HPDE6-E6E7 (cell line): ENCODE measurements at regions not wholly inside any gene's neighbourhood (a gene's known extent, or its start where the extent isn't known, plus 50 kb on each side); places are given as distances from the start of the nearest gene placed in this dataset.
"Not testable (repeated sequence)": the region's sequence is repeated elsewhere in the genome, so short reads cannot be mapped to it uniquely, and the experiment has no call there.

Source experiments
- DNase-seq: peaks from one replicate; pipeline ENCODE4 v3.0.0; 2011; ENCODE audit warnings: missing footprints; ENCODE audit errors: extremely low spot score

- DNase-seq, result no peak
Observed at GRCh38 chr6:169406804-169407203, 153.2 kb upstream of the THBS2 start.

- no peak for DNase-seq
Observed at GRCh38 chr6:169406034-169406433, 152.4 kb upstream of the THBS2 start.

DNA sequence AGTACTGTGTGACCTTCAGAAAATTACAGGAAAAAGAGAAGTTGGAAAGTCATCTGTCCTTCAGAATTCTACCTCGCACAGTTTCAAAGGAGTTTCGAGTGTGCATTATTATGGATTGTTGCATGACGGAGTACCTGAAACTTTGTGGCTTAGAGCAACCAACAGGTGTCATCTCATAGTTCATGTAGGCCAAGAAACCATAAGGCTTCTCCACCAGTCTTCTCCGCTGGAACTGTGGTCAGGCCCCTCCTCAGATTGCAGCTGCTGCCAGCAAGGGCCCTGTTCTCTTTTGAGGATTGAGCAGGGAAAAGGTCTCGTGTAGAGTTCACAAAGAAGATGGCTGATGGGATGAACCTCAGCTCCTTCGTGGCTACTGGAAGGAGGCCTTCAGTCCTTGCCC, 151.2 kb upstream of the THBS2 start:
- no peak for DNase-seq

DNA sequence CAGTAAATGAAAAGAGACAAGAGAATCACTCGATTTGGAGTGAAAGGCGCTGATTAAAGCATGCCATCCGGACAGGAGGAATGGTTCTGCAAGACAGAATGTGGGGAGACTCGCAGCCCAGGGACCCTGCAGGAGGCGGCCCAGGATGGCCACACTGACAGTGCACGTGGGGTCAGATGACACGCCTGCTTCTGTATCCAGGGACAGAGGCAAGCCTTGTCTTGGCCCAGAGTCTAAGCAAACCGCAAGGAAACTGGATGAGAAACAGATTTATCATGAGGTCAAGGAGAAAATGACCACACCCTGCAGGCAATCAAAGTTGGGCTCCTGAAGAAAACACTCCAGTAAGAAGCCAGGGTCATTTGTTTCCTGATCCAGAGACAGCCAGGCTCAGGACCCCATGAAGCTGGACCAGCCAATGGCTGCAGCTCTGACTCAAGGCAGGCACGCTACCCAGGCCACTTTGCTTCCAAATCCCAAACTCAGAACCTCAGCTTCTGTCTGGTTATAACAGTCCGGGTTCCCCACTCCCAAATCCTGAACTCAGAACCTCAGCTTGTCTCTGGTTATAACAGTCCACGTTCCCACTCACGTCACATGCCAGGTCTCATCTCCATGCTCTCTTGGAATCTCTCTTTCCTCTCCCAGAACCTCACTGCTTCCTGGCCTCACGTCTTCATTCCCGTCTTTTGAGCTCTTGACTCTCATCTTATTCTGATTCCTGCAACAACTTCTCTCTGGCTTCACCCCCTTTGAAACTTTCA, 144.9 kb upstream of the THBS2 start:
- no peak for DNase-seq

DNA sequence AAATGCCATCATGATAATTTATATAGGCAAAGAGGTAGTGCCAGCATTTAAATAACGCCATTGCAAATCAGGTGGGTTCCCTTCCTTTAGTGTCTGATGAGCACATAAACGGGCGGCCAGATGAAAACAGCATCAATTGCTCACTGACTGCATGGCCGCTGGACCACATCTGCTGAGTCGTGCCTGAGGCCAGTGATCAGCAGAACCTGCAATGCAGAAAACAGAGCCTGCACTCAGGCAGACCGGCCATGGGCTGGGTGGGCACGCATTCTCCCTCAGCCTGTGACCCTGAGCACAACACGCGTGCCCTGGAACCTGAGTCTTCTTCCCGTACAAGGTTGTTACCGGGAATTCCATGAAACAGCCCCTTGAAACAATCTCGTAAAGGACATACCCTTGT, 144.0 kb upstream of the THBS2 start:
- DNase-seq, result no peak

DNA sequence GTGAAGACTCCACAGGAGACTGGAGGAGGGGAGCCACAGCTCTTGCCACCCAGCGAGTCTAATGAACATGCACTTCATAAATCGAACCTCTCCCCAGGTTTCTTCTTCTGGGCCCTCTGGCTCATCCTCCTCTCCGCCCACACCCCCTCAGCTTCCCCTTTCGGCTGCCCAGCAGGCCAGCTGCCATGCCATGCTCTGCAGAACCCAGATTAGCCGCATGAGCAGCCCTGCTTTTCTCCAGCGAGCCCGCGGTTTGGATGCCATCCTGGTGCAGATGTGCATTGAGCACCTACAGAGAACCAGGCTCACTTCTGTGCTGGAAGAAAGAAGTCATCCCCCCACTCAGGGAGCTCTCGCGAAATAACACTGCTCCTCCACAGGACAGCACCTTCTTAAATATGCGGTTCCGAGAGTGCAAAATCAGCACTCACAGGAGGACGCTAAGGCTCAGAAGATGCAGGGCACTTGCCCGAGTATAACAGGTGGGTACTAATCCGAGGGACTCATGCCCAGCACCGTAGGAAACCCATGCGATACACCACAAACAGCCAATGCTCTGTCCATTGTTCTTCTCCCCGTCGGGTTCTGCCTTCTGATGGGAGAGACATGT, 143.0 kb upstream of the THBS2 start:
- no peak for DNase-seq

DNA sequence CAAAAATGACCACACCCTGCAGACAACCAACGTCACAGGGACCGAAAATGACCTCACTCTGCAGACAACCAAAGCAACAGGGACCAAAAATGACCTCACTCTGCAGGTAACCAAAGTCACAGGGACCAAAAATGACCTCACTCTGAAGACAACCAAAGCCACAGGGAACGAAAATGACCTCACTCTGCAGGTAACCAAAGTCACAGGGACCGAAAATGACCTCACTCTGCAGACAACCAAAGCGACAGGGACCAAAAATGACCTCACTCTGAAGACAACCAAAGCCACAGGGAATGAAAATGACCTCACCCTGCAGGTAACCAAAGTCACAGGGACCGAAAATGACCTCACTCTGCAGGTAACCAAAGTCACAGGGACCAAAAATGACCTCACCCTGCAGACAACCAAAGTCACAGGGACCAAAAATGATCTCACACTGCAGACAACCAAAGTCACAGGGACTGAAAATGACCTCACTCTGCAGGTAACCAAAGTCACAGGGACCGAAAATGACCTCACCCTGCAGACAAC, 142.4 kb upstream of the THBS2 start:
- DNase-seq, result not testable (repeated sequence)

GRCh38 chr6:169395080-169395805, 141.6 kb upstream of the THBS2 start:
- no peak for DNase-seq

DNA sequence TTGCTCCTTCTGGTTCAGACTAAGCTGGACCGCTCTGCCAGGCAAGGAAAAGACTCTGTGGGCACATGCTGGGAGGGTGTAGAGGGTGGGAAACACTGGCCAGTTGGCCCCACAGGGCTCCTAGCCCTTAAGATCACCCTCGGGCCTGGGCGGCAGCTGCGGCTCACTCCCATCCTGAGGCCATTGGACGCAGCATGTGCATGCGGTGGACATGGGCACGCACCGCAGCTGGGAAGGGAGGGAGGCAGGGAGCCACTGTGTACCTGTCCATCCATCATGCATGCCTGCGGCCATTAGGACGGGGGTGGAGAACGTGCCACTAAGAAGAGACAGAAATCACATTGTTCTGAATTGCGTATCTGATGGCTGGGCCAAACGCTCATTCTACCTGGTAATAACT, 140.1 kb upstream of the THBS2 start:
- no peak for DNase-seq

DNA sequence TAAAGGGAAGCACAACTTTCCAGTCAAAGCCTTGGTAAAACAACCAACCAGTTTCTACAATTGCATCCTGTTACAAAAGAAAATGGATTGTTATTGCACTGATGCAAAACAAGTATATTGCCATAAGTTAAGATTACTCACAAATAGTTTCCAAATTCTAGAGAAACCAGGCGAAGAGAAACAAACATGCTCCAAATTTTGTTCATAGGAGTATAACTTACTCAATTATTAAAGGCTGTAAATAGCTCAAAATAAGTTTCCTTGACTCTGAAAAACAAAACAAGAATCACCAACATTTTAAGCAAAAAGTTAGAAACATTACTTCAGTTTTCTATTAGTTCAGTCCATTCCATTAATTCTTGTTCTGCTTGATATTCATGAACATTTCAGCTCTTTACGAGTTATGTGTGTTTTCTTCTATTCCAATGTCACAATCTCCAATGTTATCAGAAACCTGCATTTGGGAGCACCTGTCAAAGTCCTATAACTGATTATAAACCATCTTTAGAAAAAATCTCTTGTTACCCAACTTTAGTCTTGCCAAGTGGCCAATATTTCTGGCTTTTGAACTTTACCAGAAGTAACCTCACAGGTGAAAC, 137.9 kb upstream of the THBS2 start:
- no peak for DNase-seq

GRCh38 chr6:169388395-169389166, 134.9 kb upstream of the THBS2 start:
- DNase-seq, result no peak

- DNase-seq, result no peak
Observed at GRCh38 chr6:169387809-169388383, 134.2 kb upstream of the THBS2 start.

GRCh38 chr6:169386411-169387057, 132.9 kb upstream of the THBS2 start:
- no peak for DNase-seq

DNA sequence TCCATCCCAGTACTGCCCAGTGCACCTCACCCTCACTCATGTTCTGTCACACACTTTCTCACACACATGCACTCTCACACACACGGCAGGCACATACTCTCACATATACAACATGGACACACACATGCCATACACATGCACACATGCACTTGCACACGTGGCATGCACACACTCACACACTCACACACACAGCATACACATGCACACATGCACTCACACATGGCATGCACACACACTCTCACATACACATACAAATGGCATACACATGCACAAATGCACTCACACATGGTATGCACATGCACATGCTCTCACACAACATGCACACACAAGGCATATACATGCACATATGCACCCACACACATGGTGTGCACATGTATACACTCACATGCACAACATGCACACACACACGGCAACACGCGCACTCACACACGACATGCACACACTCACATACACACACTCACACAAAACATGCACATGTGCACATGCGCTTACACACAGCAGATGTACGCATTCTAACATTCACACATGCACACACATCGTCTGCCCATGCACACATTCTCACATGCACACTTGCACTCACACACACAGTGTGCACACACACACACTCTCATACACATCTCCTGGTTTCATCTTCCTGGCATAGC, 131.7 kb upstream of the THBS2 start:
- DNase-seq, result no peak

DNA sequence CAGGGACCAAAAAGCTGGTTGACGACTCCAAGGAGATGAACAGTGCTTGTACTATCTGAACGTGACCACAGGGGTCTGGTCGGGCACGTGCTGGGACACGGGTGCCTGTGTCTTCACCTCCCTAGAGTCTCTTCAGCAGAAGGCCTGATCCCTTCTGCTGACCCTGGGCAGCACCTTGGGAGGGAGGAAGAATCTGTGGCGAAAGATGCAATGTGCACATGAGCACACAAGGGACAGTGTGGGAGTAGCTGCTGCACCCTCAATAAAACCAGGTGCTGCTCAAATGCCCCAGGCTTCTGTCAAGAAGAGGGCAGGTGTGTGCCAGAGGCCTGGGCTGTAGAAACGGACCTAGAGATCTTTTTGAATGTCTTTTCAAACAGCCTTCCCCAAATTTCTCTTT, 130.6 kb upstream of the THBS2 start:
- no peak for DNase-seq

DNA sequence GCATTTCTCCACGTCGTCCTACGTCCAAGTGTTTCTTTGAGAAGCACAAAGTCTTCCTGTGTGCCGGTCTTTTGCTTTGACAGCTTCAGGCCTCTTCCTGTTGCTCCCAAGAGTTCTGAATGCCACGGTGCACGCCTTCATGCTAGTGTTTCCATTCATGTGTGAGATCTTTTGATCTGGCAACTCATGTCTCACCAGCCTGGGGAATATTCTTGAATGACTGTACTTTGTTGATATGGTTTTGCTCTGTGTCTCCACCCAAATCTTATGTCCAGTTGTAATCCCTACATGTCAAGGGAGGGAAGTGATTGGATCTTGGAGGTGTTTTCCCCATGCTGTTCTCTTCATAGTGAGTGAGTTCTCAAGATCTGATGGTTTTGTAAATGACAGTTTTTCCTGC, 129.6 kb upstream of the THBS2 start:
- no peak for DNase-seq

- DNase-seq, result no peak
Observed at GRCh38 chr6:169382735-169383134, 129.1 kb upstream of the THBS2 start.

DNA sequence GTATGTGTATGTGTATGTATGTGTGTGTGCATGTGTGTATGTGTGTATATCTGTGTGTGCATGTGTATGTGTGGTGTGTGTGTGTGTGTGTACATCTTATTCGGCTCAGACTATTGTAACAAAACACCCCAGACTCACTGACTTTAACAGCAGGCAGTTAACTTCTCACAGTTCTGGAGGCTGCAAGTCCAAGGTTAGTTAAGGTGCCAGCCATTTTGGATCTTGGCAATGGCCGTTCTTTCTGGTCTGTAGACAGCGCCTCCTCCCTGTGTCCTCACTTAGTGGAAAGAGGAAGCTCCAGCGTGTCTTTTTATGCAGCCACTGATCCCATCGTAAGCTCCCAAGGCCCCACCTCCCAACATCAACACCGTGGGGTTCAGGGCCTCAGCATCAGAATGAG, 128.3 kb upstream of the THBS2 start:
- no peak for DNase-seq

DNA sequence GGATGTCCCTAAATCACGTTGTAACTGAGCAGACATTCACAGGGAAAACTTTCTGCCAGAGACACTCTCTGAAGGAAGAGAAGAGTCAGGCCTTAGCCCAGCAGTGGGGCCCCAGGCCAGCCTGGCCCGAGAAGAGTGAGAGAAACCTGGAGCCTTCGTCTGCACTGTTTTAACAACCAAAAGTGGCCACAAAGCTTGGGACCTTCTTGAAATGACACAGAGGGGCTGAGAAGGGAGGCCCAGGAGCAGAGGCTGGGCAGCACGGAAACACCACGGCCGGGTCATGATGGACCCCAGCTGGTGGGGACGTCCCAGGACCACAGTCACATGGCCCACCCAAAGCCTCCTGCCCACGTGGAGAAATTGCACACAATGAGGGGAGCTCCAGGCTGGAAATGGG, 126.8 kb upstream of the THBS2 start:
- DNase-seq, result no peak

- no peak for DNase-seq
Observed at GRCh38 chr6:169379495-169380070, 125.9 kb upstream of the THBS2 start.
